SK-N-SH (cell line): ENCODE measurements at regions not wholly inside any gene's neighbourhood (a gene's known extent, or its start where the extent isn't known, plus 50 kb on each side); places are given as distances from the start of the nearest gene placed in this dataset.

ENCODE experiments used
- CTCF ChIA-PET: fragments of 300-600, 350-600 bp; formaldehyde crosslinking; extraction: SDS; loops from one replicate; lab custom pipeline; 2021; lab: Yijun Ruan, JAX
- POLR2A ChIA-PET: fragments of 350-600 bp; sonication (Branson Sonifier 250); formaldehyde crosslinking; extraction: SDS; loops from one replicate; lab custom pipeline; 2020; ENCODE audit warnings: antibody characterized with exemption, inconsistent platforms; lab: Yijun Ruan, JAX
- DNase-seq: peaks from one replicate; pipeline ENCODE4 v3.0.0; 2012
- H2AFZ ChIP-seq: fragments of 200-600 bp; sonication (generic); 2 replicates; pipeline ENCODE4 v1.8.1; 2016; ENCODE audit warnings: antibody characterized with exemption, mild to moderate bottlenecking, low read depth
- H3F3A ChIP-seq: fragments of 200-600 bp; sonication (generic); replicated peaks from 2 replicates; pipeline ENCODE3; 2016; ENCODE audit warnings: antibody characterized with exemption, mild to moderate bottlenecking; ENCODE audit not compliant: insufficient read depth
- H3K27ac ChIP-seq, 2 experiments: fragments of 200-500 bp in 1 of 2; fragments of 200-600 bp in 1 of 2; sonication (Bioruptor generic) in 1 of 2; sonication (generic), shearing (Covaris generic) in 1 of 2; 2 replicates each; pipeline versions ENCODE4 v1.5.1 to v1.6.1; 2014 to 2016; ENCODE audit warnings: low read depth in 2 of 2, inconsistent platforms in 1 of 2, low read length in 1 of 2, mild to moderate bottlenecking in 1 of 2, mixed read lengths in 1 of 2
- H3K27me3 ChIP-seq: fragments of 200-600 bp; sonication (generic), shearing (Covaris generic); 2 replicates; pipeline ENCODE4 v1.6.1; 2016; ENCODE audit warnings: mixed run types; ENCODE audit not compliant: insufficient read depth
- H3K36me3 ChIP-seq, 2 experiments: fragments of 200-500 bp in 1 of 2; fragments of 200-600 bp in 1 of 2; sonication (Bioruptor generic) in 1 of 2; sonication (generic) in 1 of 2; replicated peaks in 1 of 2; 2 replicates each; pipeline versions ENCODE3 to v1.5.1; 2014 to 2016; ENCODE audit warnings: low read length in 1 of 2, mild to moderate bottlenecking in 1 of 2; ENCODE audit not compliant: insufficient read depth in 2 of 2, control insufficient read depth in 1 of 2
- H3K4me1 ChIP-seq, 2 experiments: fragments of 200-500 bp in 1 of 2; fragments of 200-600 bp in 1 of 2; sonication (Bioruptor generic) in 1 of 2; sonication (generic), shearing (Covaris generic) in 1 of 2; 2 replicates each; pipeline versions ENCODE4 v1.5.1 to v1.6.1; 2014 to 2016; ENCODE audit warnings: low read depth in 1 of 2, low read length in 1 of 2, mixed run types in 1 of 2; ENCODE audit not compliant: insufficient read depth in 2 of 2, control insufficient read depth in 1 of 2
- H3K4me2 ChIP-seq: fragments of 200-600 bp; sonication (generic), shearing (Covaris generic); 2 replicates; pipeline ENCODE4 v1.6.1; 2017; ENCODE audit warnings: mixed run types
- H3K4me3 ChIP-seq, 2 experiments: fragments of 200-500 bp in 1 of 2; fragments of 200-600 bp in 1 of 2; sonication (Bioruptor generic) in 1 of 2; sonication (generic), shearing (Covaris generic) in 1 of 2; 2 replicates each; pipeline versions ENCODE4 v1.5.1 to v1.8.1; 2014 to 2016; ENCODE audit warnings: low read depth in 2 of 2, inconsistent platforms in 1 of 2, low read length in 1 of 2, mild to moderate bottlenecking in 1 of 2, mixed read lengths in 1 of 2, moderate library complexity in 1 of 2
- H3K79me2 ChIP-seq: fragments of 200-600 bp; sonication (generic); 2 replicates; pipeline ENCODE4 v1.8.1; 2017; ENCODE audit warnings: mild to moderate bottlenecking; ENCODE audit not compliant: insufficient read depth
- H3K9ac ChIP-seq: fragments of 200-600 bp; sonication (generic); 2 replicates; pipeline ENCODE4 v1.6.1; 2017; ENCODE audit warnings: mixed run types
- H3K9me2 ChIP-seq: fragments of 200-600 bp; sonication (generic); 2 replicates; pipeline ENCODE4 v1.6.1; 2017; ENCODE audit warnings: mixed run types
- H3K9me3 ChIP-seq: fragments of 200-600 bp; sonication (generic); 2 replicates; pipeline ENCODE4 v1.6.1; 2017; ENCODE audit warnings: mixed run types, mild to moderate bottlenecking, moderate library complexity
- H4K20me1 ChIP-seq: fragments of 200-600 bp; sonication (generic); 2 replicates; pipeline ENCODE4 v1.6.1; 2017; ENCODE audit warnings: mild to moderate bottlenecking, mixed run types; ENCODE audit not compliant: insufficient read depth
- CHD2 ChIP-seq: fragments of 150-350 bp; IDR thresholded peaks from 2 replicates; pipeline ENCODE4 v1.6.1; 2018; ENCODE audit warnings: low read length; ENCODE audit not compliant: partially characterized antibody
- CTCF ChIP-seq: fragments of 200-600 bp; sonication (generic); IDR thresholded peaks from 2 replicates; pipeline ENCODE4 v1.6.1; 2017; ENCODE audit warnings: antibody characterized with exemption, mild to moderate bottlenecking, moderate library complexity
- EP300 ChIP-seq, 2 experiments: IDR thresholded peaks; 2 replicates each; pipeline versions ENCODE4 v1.4.0 to v1.6.1; 2012; ENCODE audit warnings: borderline replicate concordance in 1 of 2, low read depth in 1 of 2, low read length in 1 of 2
- EZH2phosphoT487 ChIP-seq: fragments of 200-600 bp; sonication (generic); IDR thresholded peaks from 2 replicates; pipeline ENCODE4 v1.6.1; 2017; ENCODE audit warnings: low read depth, mixed run types, mild to moderate bottlenecking, antibody characterized with exemption, moderate library complexity, borderline replicate concordance
- GATA2 ChIP-seq: sonication (generic); formaldehyde crosslinking; IDR thresholded peaks from 2 replicates; pipeline ENCODE4 v1.5.0; 2020; ENCODE audit warnings: mild to moderate bottlenecking, missing genetic modification reagents
- IRF3 ChIP-seq: fragments of 150-350 bp; IDR thresholded peaks from 2 replicates; pipeline ENCODE4 v1.6.1; 2016; ENCODE audit warnings: mild to moderate bottlenecking, low read depth, low read length
- MAX ChIP-seq: IDR thresholded peaks from 2 replicates; pipeline ENCODE4 v1.4.0; 2012; ENCODE audit warnings: low read depth
- NFIC ChIP-seq: IDR thresholded peaks from 2 replicates; pipeline ENCODE4 v1.4.0; 2012; ENCODE audit warnings: borderline replicate concordance
- NRF1 ChIP-seq: IDR thresholded peaks from 2 replicates; pipeline ENCODE4 v1.6.1; 2012; ENCODE audit warnings: low read depth, mild to moderate bottlenecking, low read length
- PBX3 ChIP-seq: IDR thresholded peaks from 2 replicates; pipeline ENCODE4; 2012
- POLR2AphosphoS5 ChIP-seq: IDR thresholded peaks from 2 replicates; pipeline ENCODE4 v1.6.1; 2012; ENCODE audit warnings: low read depth, low read length
- RCOR1 ChIP-seq: fragments of 150-350 bp; IDR thresholded peaks from 2 replicates; pipeline ENCODE4 v1.6.1; 2017; ENCODE audit warnings: antibody characterized with exemption, low read length
- SIN3A ChIP-seq: IDR thresholded peaks from 2 replicates; pipeline ENCODE4 v1.6.1; 2012; ENCODE audit warnings: low read depth, mild to moderate bottlenecking, low read length, moderate library complexity, borderline replicate concordance
- SMC3 ChIP-seq: IDR thresholded peaks from 2 replicates; pipeline ENCODE4 v1.6.1; 2012; ENCODE audit warnings: low read depth, low read length, improper control_type of control experiment
- TCF12 ChIP-seq: IDR thresholded peaks from 2 replicates; pipeline ENCODE4 v1.4.0; 2012
- TEAD4 ChIP-seq: IDR thresholded peaks from 2 replicates; pipeline ENCODE4 v1.4.0; 2012; ENCODE audit warnings: mild to moderate bottlenecking, borderline replicate concordance; ENCODE audit not compliant: insufficient read depth
- USF1 ChIP-seq: IDR thresholded peaks from 2 replicates; pipeline ENCODE4 v1.4.0; 2012; ENCODE audit warnings: low read depth, borderline replicate concordance
- USF2 ChIP-seq: fragments of 150-350 bp; IDR thresholded peaks from 2 replicates; pipeline ENCODE4 v1.6.1; 2017; ENCODE audit warnings: antibody characterized with exemption, low read length, low read depth, borderline replicate concordance
- YY1 ChIP-seq: IDR thresholded peaks from 2 replicates; pipeline ENCODE4 v1.4.0; 2012; ENCODE audit warnings: low read depth, mild to moderate bottlenecking
- WGBS: methylation state at CpG from one replicate; pipeline ENCODE4 v1.1.6; 2017; ENCODE audit warnings: low lambda C conversion rate; 5-methylcytosine and 5-hydroxymethylcytosine counted together

GRCh38 chr14:34172550-34173368 is 221.9 kb upstream of the EGLN3 start:
- Histone ChIP-seq H3K9me2 (no peaks in the 10 kb centered on the region), H3K36me3 (no peaks in the 10 kb centered on the region), H4K20me1 (no peaks in the 10 kb centered on the region), H3K79me2 (no peaks in the 10 kb centered on the region), H3K4me1 (no peaks in the 10 kb centered on the region), H3K9me3 (no peaks in the 10 kb centered on the region), H3K27ac (no peak overlapping the region), H3K9ac (no peak overlapping the region), H2AFZ (no peak overlapping the region), H3F3A (no peaks in the 10 kb centered on the region), H3K4me3 (no peak overlapping the region), H3K27me3 (peaks cover 3% of the 10 kb centered on the region; the same call in 1 of the 2 replicates), H3K4me2 (no peak overlapping the region)
- no peak for TF ChIP-seq CHD2
- no peak for TF ChIP-seq RCOR1
- no peak for TF ChIP-seq POLR2AphosphoS5
- TF ChIP-seq USF2, result no peak
- TF ChIP-seq SIN3A, result no peak
- no peak for TF ChIP-seq NRF1
- TF ChIP-seq PBX3, result no peak
- no peak for TF ChIP-seq TEAD4
- no peak for TF ChIP-seq USF1
- TF ChIP-seq YY1, result no peak
- TF ChIP-seq TCF12, result no peak
- no peak for TF ChIP-seq SMC3
- WGBS, result 21% methylated on average over 4 of the region's 6 CpGs
- POLR2A ChIA-PET, result no interaction called here
- DNase-seq, result no peak
- CTCF ChIA-PET, result interaction anchor here (1.5 to 1.9 kb wide), 2 partner anchors 9 to 13 kb away, joined by 3 to 4 read pairs; no protein-coding TSS in a partner anchor

GRCh38 chr14:34172173-34172451 is 221.2 kb upstream of the EGLN3 start:
- Histone ChIP-seq H3K9me3 (no peaks in the 10 kb centered on the region), H3K27ac (no peak overlapping the region), H3K9me2 (no peaks in the 10 kb centered on the region), H2AFZ (no peak overlapping the region), H3K4me2 (no peak overlapping the region), H3K36me3 (no peaks in the 10 kb centered on the region), H3F3A (no peaks in the 10 kb centered on the region), H3K79me2 (no peaks in the 10 kb centered on the region), H3K9ac (no peak overlapping the region), H3K4me3 (no peak overlapping the region), H3K27me3 (peaks cover 3% of the 10 kb centered on the region; the same call in 1 of the 2 replicates), H4K20me1 (no peaks in the 10 kb centered on the region), H3K4me1 (no peaks in the 10 kb centered on the region)
- ChIA-PET CTCF (no interaction called here), POLR2A (no interaction called here)
- no peak for DNase-seq
- 11% methylated on average over 1 of the region's 1 CpG for whole genome bisulfite sequencing
- no peak for TF ChIP-seq CTCF
- no peak for TF ChIP-seq GATA2 (CRISPR knock-in tag)
- TF ChIP-seq IRF3, result no peak
- no peak for TF ChIP-seq POLR2AphosphoS5
- TF ChIP-seq TEAD4, result no peak
- no peak for TF ChIP-seq SMC3
- TF ChIP-seq EP300 (IDR thresholded peaks at IDR 0.05; ENCODE audit: borderline replicate concordance in 1 of 2, low read depth in 1 of 2, low read length in 1 of 2), result no peak
- TF ChIP-seq NFIC, result no peak
- TF ChIP-seq EZH2phosphoT487, result no peak
- no peak for TF ChIP-seq NRF1
- no peak for TF ChIP-seq MAX
- TF ChIP-seq YY1, result no peak
